Type B pancreatic cell (in vitro differentiated cells): ENCODE measurements at regions not wholly inside any gene's neighbourhood (a gene's known extent, or its start where the extent isn't known, plus 50 kb on each side); places are given as distances from the start of the nearest gene placed in this dataset.
A peak's percentile ranks its signal among the peaks of the same experiment; 100 is the strongest.

Experiments used
- DNase-seq: peaks from one replicate; pipeline ENCODE4 v3.0.0; 2021; ENCODE audit warnings: mixed read lengths; ENCODE audit not compliant: unreplicated experiment; ENCODE audit errors: extremely low spot score
- H3K27ac Mint-ChIP-seq: 2 replicates; pipeline ENCODE4 v1.8.0; 2021; ENCODE audit warnings: mild to moderate bottlenecking, mixed read lengths
- H3K27me3 Mint-ChIP-seq: 2 replicates; pipeline ENCODE4 v1.8.0; 2021; ENCODE audit warnings: mixed read lengths
- H3K36me3 Mint-ChIP-seq: 2 replicates; pipeline ENCODE4 v1.8.0; 2021; ENCODE audit warnings: mixed read lengths
- H3K4me1 Mint-ChIP-seq: one replicate; pipeline ENCODE4 v1.8.0; 2021; ENCODE audit warnings: mixed read lengths; ENCODE audit not compliant: unreplicated experiment
- H3K4me3 Mint-ChIP-seq: 2 replicates; pipeline ENCODE4 v1.8.0; 2021; ENCODE audit warnings: mild to moderate bottlenecking, mixed read lengths
- H3K9me3 Mint-ChIP-seq: 2 replicates; pipeline ENCODE4 v1.8.0; 2021; ENCODE audit warnings: mixed read lengths
- CTCF ChIP-seq: fragments of 200-600 bp; sonication (generic); conservative IDR thresholded peaks from 2 replicates; pipeline ENCODE4 v1.5.0; 2021; ENCODE audit warnings: antibody characterized with exemption, mild to moderate bottlenecking

- DNase-seq: no peak
- H3K4me1 Mint-ChIP-seq: no peaks in the 10 kb centered on the region
- no peak overlapping the region for H3K27ac Mint-ChIP-seq
- no peak overlapping the region for H3K4me3 Mint-ChIP-seq
- peaks cover 12% of the 10 kb centered on the region for H3K9me3 Mint-ChIP-seq
- TF ChIP-seq CTCF: no peak
- no peaks in the 10 kb centered on the region for H3K36me3 Mint-ChIP-seq
- peaks cover 23% of the 10 kb centered on the region for H3K27me3 Mint-ChIP-seq
Observed at GRCh38 chr22:27231266-27231665, 570.3 kb downstream of the MN1 start.

- Mint-ChIP-seq H3K4me1 (no peaks in the 10 kb centered on the region), H3K27me3 (peaks cover 25% of the 10 kb centered on the region), H3K9me3 (peaks cover 9% of the 10 kb centered on the region), H3K36me3 (no peaks in the 10 kb centered on the region), H3K27ac (no peak overlapping the region), H3K4me3 (no peak overlapping the region)
- no peak for TF ChIP-seq CTCF
- no peak for DNase-seq
Observed at GRCh38 chr22:27232077-27232476, 569.5 kb downstream of the MN1 start.

- peaks cover 17% of the 10 kb centered on the region for H3K4me1 Mint-ChIP-seq
- H3K27me3 Mint-ChIP-seq: peaks cover 23% of the 10 kb centered on the region
- peaks cover 5% of the 10 kb centered on the region for H3K9me3 Mint-ChIP-seq
- peak overlapping the region; percentile 17 for H3K4me3 Mint-ChIP-seq
- TF ChIP-seq CTCF: no peak
- H3K36me3 Mint-ChIP-seq: no peaks in the 10 kb centered on the region
- DNase-seq: no peak
- peak overlapping the region; percentile 19 for H3K27ac Mint-ChIP-seq
Observed at GRCh38 chr22:27237080-27237741, 564.3 kb downstream of the MN1 start.

- TF ChIP-seq CTCF: no peak
- peaks cover 16% of the 10 kb centered on the region for H3K27me3 Mint-ChIP-seq
Observed at GRCh38 chr22:27238935-27239510, 562.5 kb downstream of the MN1 start.

GRCh38 chr22:27239520-27239919 is 562.0 kb downstream of the MN1 start:
- Mint-ChIP-seq H3K27ac (no peak overlapping the region), H3K4me1 (peaks cover 27% of the 10 kb centered on the region), H3K27me3 (peaks cover 14% of the 10 kb centered on the region)

More at GRCh38 chr22:27238935-27239510, 562.5 kb downstream of the MN1 start:
- peaks cover 27% of the 10 kb centered on the region for H3K4me1 Mint-ChIP-seq
- H3K36me3 Mint-ChIP-seq: no peaks in the 10 kb centered on the region
- no peak for DNase-seq
- H3K27ac Mint-ChIP-seq: no peak overlapping the region
- H3K9me3 Mint-ChIP-seq: peaks cover 5% of the 10 kb centered on the region
- H3K4me3 Mint-ChIP-seq: no peak overlapping the region

More at GRCh38 chr22:27239520-27239919, 562.0 kb downstream of the MN1 start:
- Mint-ChIP-seq H3K36me3 (no peaks in the 10 kb centered on the region), H3K4me3 (no peak overlapping the region), H3K9me3 (peaks cover 5% of the 10 kb centered on the region)
- no peak for DNase-seq
- no peak for TF ChIP-seq CTCF
